ENCODE measurements at regions not wholly inside any gene's neighbourhood (a gene's known extent, or its start where the extent isn't known, plus 50 kb on each side); places are given as distances from the start of the nearest gene placed in this dataset.

GRCh38 chr12:42728770-42729534, 139.4 kb upstream of the PRICKLE1 start:
- Histone ChIP-seq H3K27ac (ENCODE audit: low read length) (no peak overlapping the region), H2AFZ (ENCODE audit: low read depth, low read length) (no peak overlapping the region), H3K27me3 (ENCODE audit: insufficient read depth, low read depth, low read length) (no peaks in the 10 kb centered on the region), H3K9me3 (ENCODE audit: low read length) (peaks cover 7% of the 10 kb centered on the region), H3K79me2 (replicated peaks; ENCODE audit: insufficient read depth, low read length) (no peaks in the 10 kb centered on the region), H3K4me2 (ENCODE audit: low read length) (no peak overlapping the region), H3F3A (ENCODE audit: insufficient read depth, low read length, poor library complexity, severe bottlenecking) (no peaks in the 10 kb centered on the region), H3K4me3 (ENCODE audit: low read length) (no peak overlapping the region), H3K36me3 (ENCODE audit: insufficient read depth, low read length) (no peaks in the 10 kb centered on the region), H3K9ac (ENCODE audit: low read length) (no peak overlapping the region), H3K9me2 (ENCODE audit: insufficient read depth, low read length) (no peaks in the 10 kb centered on the region), H4K20me1 (ENCODE audit: insufficient read depth) (no peaks in the 10 kb centered on the region)
- no peak for TF ChIP-seq TAF1 (IDR thresholded peaks at IDR 0.05; ENCODE audit: low read depth)
- no peak for TF ChIP-seq EP300 (conservative IDR thresholded peaks at IDR 0.05; ENCODE audit: poor library complexity, severe bottlenecking)
- TF ChIP-seq POLR2AphosphoS5 (IDR thresholded peaks at IDR 0.05) = no peak
- TF ChIP-seq CTCF (IDR thresholded peaks at IDR 0.05; ENCODE audit: poor library complexity, severe bottlenecking) = no peak
- no peak for TF ChIP-seq RAD21 (conservative IDR thresholded peaks at IDR 0.05)
- TF ChIP-seq SMC3 (conservative IDR thresholded peaks at IDR 0.05; ENCODE audit: poor library complexity) = no peak
- no peak for TF ChIP-seq EZH2 (IDR thresholded peaks at IDR 0.05; ENCODE audit: borderline replicate concordance, insufficient read depth, low read length, poor library complexity, severe bottlenecking)

GRCh38 chr12:42728287-42728686, 138.7 kb upstream of the PRICKLE1 start:
- H3K4me2 ChIP-seq (ENCODE audit: low read length) = no peak overlapping the region
- no peak overlapping the region for H2AFZ ChIP-seq (ENCODE audit: low read depth, low read length)
- H3F3A ChIP-seq (ENCODE audit: insufficient read depth, low read length, poor library complexity, severe bottlenecking) = no peaks in the 10 kb centered on the region
- H3K36me3 ChIP-seq (ENCODE audit: insufficient read depth, low read length) = no peaks in the 10 kb centered on the region
- H3K9ac ChIP-seq (ENCODE audit: low read length) = no peak overlapping the region
- H3K9me2 ChIP-seq (ENCODE audit: insufficient read depth, low read length) = no peaks in the 10 kb centered on the region
- H3K9me3 ChIP-seq (ENCODE audit: low read length) = peaks cover 7% of the 10 kb centered on the region
- no peak overlapping the region for H3K27ac ChIP-seq (ENCODE audit: low read length)
- no peaks in the 10 kb centered on the region for H4K20me1 ChIP-seq (ENCODE audit: insufficient read depth)
- H3K4me3 ChIP-seq (ENCODE audit: low read length) = no peak overlapping the region
- no peaks in the 10 kb centered on the region for H3K79me2 ChIP-seq (replicated peaks; ENCODE audit: insufficient read depth, low read length)
- no peaks in the 10 kb centered on the region for H3K27me3 ChIP-seq (ENCODE audit: insufficient read depth, low read depth, low read length)
- no peak for TF ChIP-seq CTCF (IDR thresholded peaks at IDR 0.05; ENCODE audit: poor library complexity, severe bottlenecking)
- TF ChIP-seq POLR2AphosphoS5 (IDR thresholded peaks at IDR 0.05) = no peak
- TF ChIP-seq TAF1 (IDR thresholded peaks at IDR 0.05; ENCODE audit: low read depth) = no peak
- TF ChIP-seq SMC3 (conservative IDR thresholded peaks at IDR 0.05; ENCODE audit: poor library complexity) = no peak
- TF ChIP-seq EZH2 (IDR thresholded peaks at IDR 0.05; ENCODE audit: borderline replicate concordance, insufficient read depth, low read length, poor library complexity, severe bottlenecking) = no peak
- TF ChIP-seq REST (IDR thresholded peaks at IDR 0.05; ENCODE audit: borderline replicate concordance) = no peak
- TF ChIP-seq RAD21 (conservative IDR thresholded peaks at IDR 0.05) = no peak
- no peak for TF ChIP-seq EP300 (conservative IDR thresholded peaks at IDR 0.05; ENCODE audit: poor library complexity, severe bottlenecking)
- no peak for TF ChIP-seq MXI1 (conservative IDR thresholded peaks at IDR 0.05; ENCODE audit: poor library complexity, severe bottlenecking)
